ENCODE measurements at regions not wholly inside any gene's neighbourhood (a gene's known extent, or its start where the extent isn't known, plus 50 kb on each side); places are given as distances from the start of the nearest gene placed in this dataset.

DNA sequence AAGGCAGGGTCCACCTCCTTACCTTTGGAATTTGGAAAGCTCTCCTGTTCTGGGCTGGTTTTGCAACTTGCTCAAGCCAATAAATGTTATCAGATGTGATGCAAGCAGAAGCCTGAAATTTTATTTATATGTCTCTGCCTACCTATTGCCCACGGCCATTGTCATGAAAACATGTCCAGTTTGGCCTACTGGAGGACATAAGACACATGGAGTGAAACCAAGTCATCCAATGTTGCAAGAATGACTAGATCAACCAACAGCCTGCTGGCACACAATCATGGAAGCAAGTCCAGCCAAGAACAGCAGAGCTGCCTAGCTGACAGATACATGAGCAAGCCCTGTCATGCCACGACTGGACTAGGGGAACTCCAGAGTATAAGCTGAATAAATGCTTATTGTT is 56.7 kb upstream of the IRAK1BP1 start:
- POLR2A ChIA-PET: no interaction called here
- DNase-seq (ENCODE audit: extremely low spot score): no peak
- no peak for TF ChIP-seq FOXK2 (IDR thresholded peaks at IDR 0.05)
- TF ChIP-seq L3MBTL2 (conservative IDR thresholded peaks at IDR 0.05): no peak
- no peak for TF ChIP-seq CTBP1 (IDR thresholded peaks at IDR 0.05; ENCODE audit: borderline replicate concordance)
- no peak for TF ChIP-seq ELF4 (IDR thresholded peaks at IDR 0.05)
- no peak for TF ChIP-seq SUZ12 (IDR thresholded peaks at IDR 0.05)
- TF ChIP-seq TARDBP (IDR thresholded peaks at IDR 0.05): no peak
- TF ChIP-seq, protein P1, sequence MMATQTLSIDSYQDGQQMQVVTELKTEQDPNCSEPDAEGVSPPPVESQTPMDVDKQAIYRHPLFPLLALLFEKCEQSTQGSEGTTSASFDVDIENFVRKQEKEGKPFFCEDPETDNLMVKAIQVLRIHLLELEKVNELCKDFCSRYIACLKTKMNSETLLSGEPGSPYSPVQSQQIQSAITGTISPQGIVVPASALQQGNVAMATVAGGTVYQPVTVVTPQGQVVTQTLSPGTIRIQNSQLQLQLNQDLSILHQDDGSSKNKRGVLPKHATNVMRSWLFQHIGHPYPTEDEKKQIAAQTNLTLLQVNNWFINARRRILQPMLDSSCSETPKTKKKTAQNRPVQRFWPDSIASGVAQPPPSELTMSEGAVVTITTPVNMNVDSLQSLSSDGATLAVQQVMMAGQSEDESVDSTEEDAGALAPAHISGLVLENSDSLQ (IDR thresholded peaks at IDR 0.05): no peak
- TF ChIP-seq FOXA1 (IDR thresholded peaks at IDR 0.05): no peak
- TF ChIP-seq BHLHE40 (IDR thresholded peaks at IDR 0.05; ENCODE audit: borderline replicate concordance): no peak
- no peak for TF ChIP-seq ARNT (IDR thresholded peaks at IDR 0.05)
- TF ChIP-seq HDGF (IDR thresholded peaks at IDR 0.05; ENCODE audit: borderline replicate concordance): no peak
- no peak for TF ChIP-seq ZNF384 (IDR thresholded peaks at IDR 0.05)
- TF ChIP-seq SP1 (IDR thresholded peaks at IDR 0.05): no peak
- no peak for TF ChIP-seq NFRKB (IDR thresholded peaks at IDR 0.05)
- no peak for TF ChIP-seq LEF1 (IDR thresholded peaks at IDR 0.05; ENCODE audit: borderline replicate concordance)
- TF ChIP-seq FOXM1 (IDR thresholded peaks at IDR 0.05; ENCODE audit: borderline replicate concordance): no peak
- CTCF ChIA-PET: interaction anchor here (0.6 kb wide), 1 partner anchor 374 kb away, joined by 3 read pairs; no protein-coding TSS in a partner anchor
